Activated CD4-positive, alpha-beta T cell treated with anti-CD3 and anti-CD28 coated beads for 36 hours (primary cell): ENCODE measurements at regions not wholly inside any gene's neighbourhood (a gene's known extent, or its start where the extent isn't known, plus 50 kb on each side); places are given as distances from the start of the nearest gene placed in this dataset.

ENCODE experiments used
- ATAC-seq: fragments of 200-7000 bp; cut with Tn5 transposase; one replicate; pipeline ENCODE4 v1.10.0; 2021; ENCODE audit warnings: mild to moderate bottlenecking, moderate library complexity
- CTCF ChIA-PET: fragments of 350-600 bp; sonication (Branson Sonifier 250); formaldehyde crosslinking; loops from one replicate; lab custom pipeline; 2021; ENCODE audit warnings: antibody characterized with exemption; lab: Charles Lee
- POLR2A ChIA-PET: fragments of 350-600 bp; sonication (Branson Sonifier 250); formaldehyde crosslinking; loops from one replicate; lab custom pipeline; 2021; ENCODE audit warnings: antibody characterized with exemption, inconsistent platforms; lab: Charles Lee
- DNase-seq: peaks from one replicate; pipeline ENCODE4 v3.0.0-alpha.2; 2020
- H3K27ac Mint-ChIP-seq: one replicate; pipeline ENCODE4 v1.8.0; 2021; ENCODE audit warnings: mixed read lengths
- H3K27me3 Mint-ChIP-seq: one replicate; pipeline ENCODE4 v1.8.0; 2021; ENCODE audit warnings: mixed read lengths
- H3K36me3 Mint-ChIP-seq: one replicate; pipeline ENCODE4 v1.8.0; 2021; ENCODE audit warnings: low read depth, mixed read lengths
- H3K4me1 Mint-ChIP-seq: one replicate; pipeline ENCODE4 v1.8.0; 2021; ENCODE audit warnings: mixed read lengths
- H3K4me3 Mint-ChIP-seq: one replicate; pipeline ENCODE4 v1.8.0; 2021; ENCODE audit warnings: mild to moderate bottlenecking, moderate library complexity, mixed read lengths
- H3K9me3 Mint-ChIP-seq: one replicate; pipeline ENCODE4 v1.8.0; 2021; ENCODE audit warnings: low read depth, mixed read lengths
- intact Hi-C, 2 experiments: fragments of 100-400 bp; cut with DNase I in 1 of 2; cut with micrococcal nuclease in 1 of 2; formaldehyde crosslinking; loops; one replicate each; pipeline versions ENCODE4 v1.14.2 to v1.15.1; 2022 to 2024; cut with DNase I, micrococcal nuclease

DNA sequence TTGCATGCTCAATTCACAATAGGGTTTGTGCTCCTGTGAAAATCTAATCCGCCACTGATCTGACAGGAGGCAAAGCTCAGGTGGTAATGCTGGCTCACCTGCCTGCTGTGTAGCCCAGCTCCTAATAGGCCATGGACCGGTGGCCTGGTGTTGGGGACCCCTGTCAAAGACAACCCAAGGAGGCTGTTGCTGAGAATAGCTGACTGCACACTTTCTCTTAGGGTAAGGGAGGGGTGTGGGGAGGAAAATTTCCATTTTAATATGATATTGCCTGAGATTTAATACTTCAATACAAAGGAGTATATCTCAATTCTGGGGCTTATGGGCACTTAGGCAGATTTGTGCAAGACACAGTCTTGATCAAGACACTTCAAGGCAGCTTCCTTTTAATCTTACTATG is 105.8 kb downstream of the ALDH8A1 start:
- ATAC-seq (no peak), DNase-seq (no peak)
- no peaks in the 10 kb centered on the region for H3K9me3 Mint-ChIP-seq
- no peaks in the 10 kb centered on the region for H3K4me1 Mint-ChIP-seq
- no peak overlapping the region for H3K27ac Mint-ChIP-seq
- peaks cover 4% of the 10 kb centered on the region for H3K27me3 Mint-ChIP-seq
- ChIA-PET POLR2A (no interaction called here), CTCF (interaction anchor here (0.6 kb wide), 1 partner anchor 627 kb away, joined by 3 read pairs; no protein-coding TSS in a partner anchor)
- H3K36me3 Mint-ChIP-seq: no peaks in the 10 kb centered on the region
- H3K4me3 Mint-ChIP-seq: no peak overlapping the region
- intact Hi-C loops: no loop called here

DNA sequence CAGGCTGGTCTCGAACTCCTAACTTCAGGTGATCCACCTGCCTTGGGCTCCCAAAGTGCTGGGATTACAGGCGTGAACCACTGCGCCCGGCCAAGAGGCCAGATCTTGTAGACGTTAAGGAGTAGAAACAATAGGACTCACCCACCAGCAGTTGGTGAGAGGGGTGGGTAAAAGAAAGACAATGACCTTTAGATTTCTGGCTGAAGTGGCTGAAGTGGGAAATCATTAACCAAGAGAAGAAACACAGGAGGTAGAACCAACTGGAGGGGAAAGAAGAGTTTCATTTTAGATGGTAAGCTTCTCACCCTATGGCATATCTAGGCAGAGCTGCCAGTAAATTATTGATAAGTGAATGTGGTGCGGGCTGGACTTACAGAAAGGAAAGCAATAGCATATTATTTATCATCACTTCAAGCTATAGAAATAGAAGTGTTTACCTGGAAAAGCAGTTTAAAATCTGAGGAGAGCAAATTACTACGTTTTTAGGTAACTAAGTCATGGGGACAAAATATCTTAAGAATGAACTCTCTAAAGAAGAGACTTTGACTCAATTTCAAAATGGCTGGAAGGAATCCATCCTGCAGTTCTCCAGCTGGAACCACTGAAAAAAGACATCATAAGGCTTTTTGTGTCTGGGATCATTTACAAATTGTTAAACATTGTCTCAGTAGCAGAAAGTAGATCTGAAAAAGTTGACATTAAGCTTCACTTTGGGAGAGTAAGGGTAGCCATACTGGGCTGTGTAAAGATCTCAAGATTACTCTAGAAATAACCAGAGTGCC is 109.6 kb downstream of the ALDH8A1 start:
- ChIA-PET POLR2A (no interaction called here), CTCF (interaction anchor here (2.0 kb wide), 1 partner anchor 13 kb away, joined by 8 read pairs; no protein-coding TSS in a partner anchor)
- no peaks in the 10 kb centered on the region for H3K9me3 Mint-ChIP-seq
- intact Hi-C loops: no loop called here
- DNase-seq (no peak), ATAC-seq (no peak)
- H3K4me3 Mint-ChIP-seq: no peak overlapping the region
- no peaks in the 10 kb centered on the region for H3K4me1 Mint-ChIP-seq
- peaks cover 8% of the 10 kb centered on the region for H3K27me3 Mint-ChIP-seq
- no peaks in the 10 kb centered on the region for H3K36me3 Mint-ChIP-seq
- no peak overlapping the region for H3K27ac Mint-ChIP-seq

DNA sequence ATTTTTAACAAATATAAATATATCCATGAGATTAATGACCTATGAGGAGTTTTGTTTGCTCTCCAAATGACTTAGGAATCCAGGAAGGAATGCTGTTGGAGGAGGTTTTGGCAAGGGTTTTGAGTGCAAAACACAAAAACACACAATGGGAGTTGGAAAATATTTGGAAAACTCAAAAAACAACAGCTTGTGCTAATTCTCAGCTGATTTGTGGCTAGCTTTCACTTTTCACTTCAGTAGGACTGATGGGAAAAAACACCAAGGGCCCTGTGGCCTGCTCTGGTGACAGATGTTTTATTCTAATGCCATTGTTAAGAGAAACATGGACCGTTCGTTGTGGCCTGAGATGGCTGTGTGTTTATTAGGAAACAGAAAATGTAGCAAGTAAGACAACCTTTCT is 113.9 kb downstream of the ALDH8A1 start:
- no peaks in the 10 kb centered on the region for H3K9me3 Mint-ChIP-seq
- no peak for ATAC-seq
- no peak overlapping the region for H3K4me3 Mint-ChIP-seq
- no peak for DNase-seq
- no peak overlapping the region for H3K27ac Mint-ChIP-seq
- ChIA-PET POLR2A (no interaction called here), CTCF (interaction anchor here (0.9 to 2.1 kb wide), 3 partner anchors 9 to 105 kb away, joined by 3 to 9 read pairs (median 7); no protein-coding TSS in a partner anchor)
- intact Hi-C loops: no loop called here
- no peaks in the 10 kb centered on the region for H3K36me3 Mint-ChIP-seq
- H3K4me1 Mint-ChIP-seq: no peaks in the 10 kb centered on the region
- peaks cover 4% of the 10 kb centered on the region for H3K27me3 Mint-ChIP-seq

- Mint-ChIP-seq H3K4me1 (no peaks in the 10 kb centered on the region), H3K4me3 (no peak overlapping the region), H3K36me3 (no peaks in the 10 kb centered on the region), H3K9me3 (no peaks in the 10 kb centered on the region), H3K27me3 (no peaks in the 10 kb centered on the region), H3K27ac (no peak overlapping the region)
- intact Hi-C loops: no loop called here
- no peak for ATAC-seq
- POLR2A ChIA-PET: interaction anchor here (0.6 kb wide), 1 partner anchor 1714 kb away, joined by 5 read pairs; no protein-coding TSS in a partner anchor
- DNase-seq: no peak
- CTCF ChIA-PET: interaction anchor here (0.7 kb wide), 2 partner anchors 656 to 795 kb away, joined by 3 read pairs; no protein-coding TSS in a partner anchor
These were observed 119.0 kb downstream of the ALDH8A1 start for GRCh38 chr6:134830940-134831339.

- Mint-ChIP-seq H3K27me3 (no peaks in the 10 kb centered on the region), H3K4me3 (no peak overlapping the region), H3K4me1 (no peaks in the 10 kb centered on the region), H3K27ac (no peak overlapping the region), H3K36me3 (no peaks in the 10 kb centered on the region), H3K9me3 (no peaks in the 10 kb centered on the region)
- DNase-seq: no peak
- ChIA-PET CTCF (interaction anchor here (0.9 kb wide), 1 partner anchor 110 kb away, joined by 3 read pairs; no protein-coding TSS in a partner anchor), POLR2A (no interaction called here)
- intact Hi-C loops: no loop called here
- no peak for ATAC-seq
These were observed 119.7 kb downstream of the ALDH8A1 start for GRCh38 chr6:134830194-134830593.

DNA sequence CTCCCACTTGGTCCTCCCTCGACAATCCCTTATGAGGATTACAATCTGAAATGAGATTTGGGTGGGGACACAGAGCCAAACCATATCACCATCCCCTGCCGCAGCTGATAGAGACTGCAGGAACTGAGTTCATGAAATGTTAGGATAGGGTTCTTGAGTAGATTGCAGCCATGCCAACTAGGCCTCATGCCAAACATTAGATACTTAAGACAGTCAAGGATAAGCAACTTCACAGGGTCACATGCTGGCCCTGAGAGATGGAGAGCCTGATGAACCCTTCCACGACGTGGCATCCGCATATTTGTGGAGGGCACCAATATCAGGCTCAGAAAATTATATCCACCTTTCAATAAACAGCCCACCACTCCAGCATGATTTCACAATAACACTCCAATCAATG is 121.3 kb downstream of the ALDH8A1 start:
- Mint-ChIP-seq H3K4me3 (no peak overlapping the region), H3K27me3 (no peaks in the 10 kb centered on the region), H3K9me3 (no peaks in the 10 kb centered on the region), H3K36me3 (no peaks in the 10 kb centered on the region), H3K27ac (no peak overlapping the region), H3K4me1 (no peaks in the 10 kb centered on the region)
- CTCF ChIA-PET: interaction anchor here (0.8 kb wide), 1 partner anchor 112 kb away, joined by 3 read pairs; no protein-coding TSS in a partner anchor
- ATAC-seq: no peak
- DNase-seq: no peak
- intact Hi-C loops: no loop called here
- POLR2A ChIA-PET: no interaction called here

GRCh38 chr6:134826889-134827737 is 122.8 kb downstream of the ALDH8A1 start:
- DNase-seq (no peak), ATAC-seq (no peak)
- no peaks in the 10 kb centered on the region for H3K9me3 Mint-ChIP-seq
- intact Hi-C loops: no loop called here
- peaks cover 4% of the 10 kb centered on the region for H3K4me1 Mint-ChIP-seq
- no peak overlapping the region for H3K4me3 Mint-ChIP-seq
- ChIA-PET CTCF (interaction anchor here (0.7 to 1.4 kb wide), 5 partner anchors 9 to 656 kb away, joined by 3 to 4 read pairs (median 3); no protein-coding TSS in a partner anchor), POLR2A (no interaction called here)
- no peak overlapping the region for H3K27ac Mint-ChIP-seq
- H3K36me3 Mint-ChIP-seq: no peaks in the 10 kb centered on the region
- peaks cover 2% of the 10 kb centered on the region for H3K27me3 Mint-ChIP-seq

GRCh38 chr6:134823710-134824034 is 126.2 kb downstream of the ALDH8A1 start:
- DNase-seq: no peak
- peaks cover 4% of the 10 kb centered on the region for H3K4me1 Mint-ChIP-seq
- ChIA-PET CTCF (interaction anchor here (0.6 to 4.2 kb wide), 24 partner anchors 12 to 712 kb away, joined by 3 to 44 read pairs (median 5); no protein-coding TSS in a partner anchor), POLR2A (no interaction called here)
- no peak overlapping the region for H3K4me3 Mint-ChIP-seq
- no peaks in the 10 kb centered on the region for H3K36me3 Mint-ChIP-seq
- H3K27me3 Mint-ChIP-seq: peaks cover 2% of the 10 kb centered on the region
- no peaks in the 10 kb centered on the region for H3K9me3 Mint-ChIP-seq
- ATAC-seq: no peak
- H3K27ac Mint-ChIP-seq: no peak overlapping the region
- intact Hi-C loops: loop anchor here (1.0 to 5.0 kb wide), 9 partner anchors 59 to 700 kb away; no protein-coding TSS in a partner anchor

- no peaks in the 10 kb centered on the region for H3K36me3 Mint-ChIP-seq
- intact Hi-C loops: loop anchor here (1.0 to 5.0 kb wide), 9 partner anchors 59 to 700 kb away; no protein-coding TSS in a partner anchor
- CTCF ChIA-PET: interaction anchor here (0.6 to 4.2 kb wide), 39 partner anchors 9 to 900 kb away, joined by 3 to 44 read pairs (median 4); no protein-coding TSS in a partner anchor
These were observed 126.8 kb downstream of the ALDH8A1 start for GRCh38 chr6:134822920-134823709.

DNA sequence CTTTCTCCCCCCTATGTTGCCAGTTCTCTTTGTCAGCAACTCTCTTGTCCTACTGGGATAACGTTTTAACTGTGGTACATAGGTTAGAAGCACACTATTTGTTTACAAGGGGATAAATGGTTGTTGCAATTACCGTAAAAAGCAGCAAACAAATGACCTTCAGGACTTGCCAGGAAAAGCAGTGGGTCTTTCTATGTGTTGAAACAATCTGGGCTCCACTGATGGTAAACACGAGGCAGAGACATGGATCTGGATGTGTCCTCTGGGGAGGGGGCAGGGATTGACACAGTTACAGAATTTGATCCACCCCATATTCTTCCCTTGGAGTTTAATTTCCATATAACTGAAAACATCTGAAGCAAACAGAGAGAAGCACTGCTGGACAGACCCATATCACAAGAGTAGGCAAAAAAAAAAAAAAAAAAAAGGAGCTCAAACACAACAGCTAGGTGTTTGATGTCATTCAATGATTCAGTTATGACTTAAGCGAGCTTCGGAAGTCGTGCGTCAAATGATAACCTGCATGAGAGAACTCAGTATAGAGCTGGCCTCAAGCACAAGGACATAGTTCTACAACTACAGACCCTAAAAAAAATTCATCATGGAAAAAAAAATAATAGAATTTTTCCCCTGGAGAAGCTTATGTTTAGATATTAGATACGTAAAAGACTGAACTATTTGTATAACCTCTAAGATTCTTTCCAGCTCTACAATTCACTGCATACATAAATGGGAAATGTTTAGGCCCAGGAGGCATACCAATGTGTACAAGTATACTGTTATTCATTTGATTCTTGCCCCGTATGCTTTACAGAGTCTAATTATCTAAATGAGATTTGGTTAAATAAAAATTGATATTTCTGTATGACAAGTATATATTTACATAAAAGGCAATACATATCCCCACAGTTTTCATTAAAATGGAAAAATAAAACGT is 127.7 kb downstream of the ALDH8A1 start:
- no peak overlapping the region for H3K4me3 Mint-ChIP-seq
- ChIA-PET CTCF (interaction anchor here (0.6 to 4.2 kb wide), 31 partner anchors 9 to 899 kb away, joined by 3 to 44 read pairs (median 4); no protein-coding TSS in a partner anchor), POLR2A (interaction anchor here (0.6 kb wide), 1 partner anchor 664 kb away, joined by 3 read pairs; no protein-coding TSS in a partner anchor)
- no peaks in the 10 kb centered on the region for H3K36me3 Mint-ChIP-seq
- H3K27me3 Mint-ChIP-seq: peaks cover 2% of the 10 kb centered on the region
- no peaks in the 10 kb centered on the region for H3K9me3 Mint-ChIP-seq
- intact Hi-C loops: loop anchor here (2.0 to 5.0 kb wide), 5 partner anchors 61 to 181 kb away; no protein-coding TSS in a partner anchor
- DNase-seq: no peak
- no peak overlapping the region for H3K27ac Mint-ChIP-seq
- no peak for ATAC-seq
- peaks cover 4% of the 10 kb centered on the region for H3K4me1 Mint-ChIP-seq

More at GRCh38 chr6:134822920-134823709, 126.8 kb downstream of the ALDH8A1 start:
- peak; percentile 36 for DNase-seq
- Mint-ChIP-seq H3K27ac (no peak overlapping the region), H3K4me3 (no peak overlapping the region), H3K9me3 (no peaks in the 10 kb centered on the region), H3K4me1 (peaks cover 4% of the 10 kb centered on the region), H3K27me3 (peaks cover 2% of the 10 kb centered on the region)
- POLR2A ChIA-PET: interaction anchor here (0.6 kb wide), 1 partner anchor 665 kb away, joined by 3 read pairs; no protein-coding TSS in a partner anchor
- ATAC-seq: peak; percentile 86
